ENCODE measurements at regions not wholly inside any gene's neighbourhood (a gene's known extent, or its start where the extent isn't known, plus 50 kb on each side); places are given as distances from the start of the nearest gene placed in this dataset.
A peak's percentile ranks its signal among the peaks of the same experiment; 100 is the strongest.
"Not testable (repeated sequence)": the region's sequence is repeated elsewhere in the genome, so short reads cannot be mapped to it uniquely, and the experiment has no call there.

DNA sequence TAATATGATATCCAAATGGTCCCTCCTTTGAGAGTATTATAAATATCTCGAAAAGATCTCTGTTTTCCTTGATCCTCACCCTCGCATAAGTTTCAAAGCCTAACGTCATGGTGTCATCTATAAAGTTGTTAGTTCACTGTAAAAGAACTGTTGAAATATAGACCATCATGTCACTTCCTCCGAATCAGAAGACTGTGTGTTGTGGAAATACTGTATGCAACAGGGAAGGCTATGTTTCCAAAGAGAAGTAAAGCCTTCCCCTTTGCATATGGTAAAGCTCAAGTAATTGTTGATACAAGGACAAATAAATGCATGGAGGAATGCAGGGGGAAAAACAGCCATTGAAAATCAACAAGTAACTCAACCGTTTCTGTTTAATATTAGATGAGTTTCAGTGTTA is 125.9 kb downstream of the ZNF365 start:
- DNase-seq = not testable (repeated sequence)

GRCh38 chr10:62501547-62501946 is 127.4 kb downstream of the ZNF365 start:
- peak; percentile 97 for DNase-seq

DNA sequence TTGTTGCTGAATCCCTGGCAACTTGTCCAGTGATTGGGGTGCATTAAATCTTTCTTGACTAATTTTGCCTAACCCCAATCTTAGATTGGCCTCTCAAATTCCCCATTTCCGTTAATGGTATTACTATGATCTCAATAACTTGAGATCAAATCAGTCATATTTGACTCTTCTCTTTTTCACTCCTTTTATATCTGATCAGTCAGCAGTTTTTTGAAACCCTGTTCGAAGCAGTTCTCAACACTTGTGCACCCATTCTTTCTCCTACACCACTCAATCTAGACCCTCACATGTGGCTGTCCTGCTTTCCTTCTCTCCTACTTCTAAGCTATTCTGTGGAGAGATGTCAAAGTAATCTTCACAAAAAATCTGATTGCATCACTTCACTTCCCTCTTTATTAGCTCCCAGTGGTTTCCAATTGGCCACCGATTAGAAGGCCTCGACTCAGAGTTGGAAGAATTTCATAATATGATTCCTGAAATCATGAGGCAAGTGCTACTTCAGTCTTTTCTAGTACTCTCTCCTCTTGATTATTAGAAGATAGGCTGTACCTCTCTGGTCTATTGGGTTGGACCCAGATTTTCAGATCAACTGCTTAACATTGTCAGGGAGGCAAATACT is 128.9 kb downstream of the ZNF365 start:
- peak; percentile 94 for DNase-seq

- peak; percentile 67 for DNase-seq
Observed at GRCh38 chr10:62503872-62504271, 129.7 kb downstream of the ZNF365 start.

GRCh38 chr10:62506371-62506770 is 132.2 kb downstream of the ZNF365 start:
- peak; percentile 54 for DNase-seq

DNA sequence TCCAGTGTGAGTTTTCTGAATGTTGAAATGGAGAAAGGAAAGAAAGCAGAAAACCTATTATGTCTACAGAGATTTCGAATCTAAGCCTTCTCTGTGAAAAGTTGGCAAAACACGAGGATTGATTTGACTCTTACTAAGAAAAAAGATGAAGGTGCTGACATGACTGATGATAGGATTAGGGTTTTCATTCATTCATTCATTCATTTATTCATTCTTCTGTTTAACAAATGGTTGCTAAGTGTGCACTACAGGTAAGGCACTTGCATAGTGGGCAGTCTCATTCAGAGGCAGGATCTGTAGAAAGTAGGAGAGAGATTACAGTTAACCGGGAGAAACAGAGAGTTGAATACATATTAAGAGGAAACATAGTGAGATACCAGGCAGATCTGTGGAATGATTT is 137.1 kb downstream of the ZNF365 start:
- no peak for DNase-seq

DNA sequence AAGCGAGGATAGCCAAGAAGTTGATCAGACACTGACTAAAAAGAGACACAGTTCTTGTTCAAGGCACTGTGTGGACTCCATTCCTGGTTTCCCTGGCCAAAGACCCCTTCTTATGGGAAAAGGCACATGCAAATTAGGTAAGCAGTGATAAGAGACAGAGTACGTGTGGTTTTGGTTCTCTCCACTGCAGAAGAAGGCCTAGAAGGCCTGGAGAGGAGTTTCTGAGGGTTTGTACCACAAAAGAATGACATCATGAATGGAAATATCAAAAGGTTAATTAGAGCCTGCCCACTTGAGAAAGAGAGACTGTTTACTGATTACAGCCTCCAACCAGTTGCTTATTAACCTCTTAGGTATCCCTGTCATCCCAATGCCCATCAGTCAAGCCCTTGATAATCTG is 137.5 kb downstream of the ZNF365 start:
- DNase-seq = no peak

DNA sequence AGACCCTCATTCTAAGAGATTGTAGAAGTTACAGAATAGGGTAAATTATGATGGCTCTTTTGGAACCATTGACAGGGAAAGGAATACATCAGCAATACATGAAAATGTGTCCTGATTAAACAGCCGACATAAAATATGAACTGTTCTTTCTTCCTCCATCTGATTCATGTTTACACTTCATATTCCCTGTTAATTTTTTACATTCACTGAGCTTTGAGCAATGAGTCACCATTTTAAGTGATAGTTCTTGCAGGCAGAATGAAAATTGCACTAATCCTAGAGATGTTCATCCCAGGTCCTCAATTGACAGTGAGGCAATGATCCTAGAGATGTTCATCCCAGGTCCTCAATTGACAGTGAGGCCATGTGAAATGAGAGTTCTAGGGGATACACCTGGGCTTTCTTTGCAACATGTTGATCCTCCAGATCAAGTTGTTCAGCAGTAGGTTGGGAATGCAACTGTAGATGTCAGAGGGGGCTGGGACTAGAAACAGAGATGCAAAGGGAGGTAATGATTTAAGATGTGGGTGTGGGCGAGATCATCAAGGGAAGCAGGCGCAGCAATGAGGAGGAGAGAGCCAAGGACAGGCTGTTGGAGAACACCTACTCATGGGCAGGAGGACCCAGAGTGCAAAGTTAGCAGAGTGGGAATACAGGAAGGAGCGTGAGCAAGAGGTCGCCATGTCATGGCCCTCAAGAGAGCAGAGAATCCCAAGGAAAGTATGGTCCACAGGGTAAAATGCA is 138.7 kb downstream of the ZNF365 start:
- DNase-seq = no peak

DNA sequence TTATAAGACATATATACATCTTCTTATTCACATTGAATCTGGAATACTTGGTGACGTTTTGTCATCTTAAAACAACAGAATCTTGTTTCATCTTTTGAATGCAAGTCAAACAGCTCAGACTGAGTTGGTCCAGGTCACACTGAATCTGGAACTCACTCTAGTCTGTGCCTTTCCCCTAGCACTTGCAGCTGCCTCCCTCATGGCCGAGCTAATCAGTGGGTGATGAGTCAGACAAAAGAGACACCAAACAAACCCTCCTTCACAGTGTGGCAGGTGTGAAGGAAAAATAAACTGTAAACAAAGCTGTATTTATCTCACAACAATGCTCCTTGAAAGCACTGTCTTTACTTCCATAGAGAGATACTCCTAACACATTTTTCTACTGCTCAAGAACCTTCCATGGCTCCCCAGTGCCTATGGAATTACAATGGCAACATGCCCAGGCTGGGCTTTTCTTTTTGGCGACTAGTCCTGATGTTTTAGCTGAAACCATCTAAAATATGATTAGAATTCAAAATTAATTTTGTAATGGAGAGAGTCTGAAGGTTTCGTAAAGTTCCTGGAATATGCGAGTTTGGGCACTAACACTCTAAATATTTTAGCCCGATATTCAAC is 140.0 kb downstream of the ZNF365 start:
- no peak for DNase-seq

DNA sequence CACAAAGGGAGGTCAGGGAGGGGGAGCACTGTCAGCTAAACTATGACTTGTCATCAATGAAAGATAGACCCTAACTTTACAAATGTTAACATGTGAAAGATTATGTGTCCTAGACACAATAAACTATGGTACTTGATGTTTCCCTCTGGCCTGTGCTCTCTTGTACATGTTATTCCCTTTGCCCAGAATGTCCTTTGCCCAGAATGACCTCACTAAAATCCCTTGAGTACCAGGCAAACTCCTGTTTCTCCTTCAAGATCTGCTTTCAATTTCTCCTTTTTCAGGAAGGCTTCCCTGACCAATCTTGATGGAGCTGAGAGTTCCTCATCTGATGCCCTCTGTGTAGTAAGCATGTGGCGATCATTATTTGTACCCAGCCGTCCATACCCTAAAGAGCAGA is 143.1 kb downstream of the ZNF365 start:
- peak; percentile 27 for DNase-seq

DNA sequence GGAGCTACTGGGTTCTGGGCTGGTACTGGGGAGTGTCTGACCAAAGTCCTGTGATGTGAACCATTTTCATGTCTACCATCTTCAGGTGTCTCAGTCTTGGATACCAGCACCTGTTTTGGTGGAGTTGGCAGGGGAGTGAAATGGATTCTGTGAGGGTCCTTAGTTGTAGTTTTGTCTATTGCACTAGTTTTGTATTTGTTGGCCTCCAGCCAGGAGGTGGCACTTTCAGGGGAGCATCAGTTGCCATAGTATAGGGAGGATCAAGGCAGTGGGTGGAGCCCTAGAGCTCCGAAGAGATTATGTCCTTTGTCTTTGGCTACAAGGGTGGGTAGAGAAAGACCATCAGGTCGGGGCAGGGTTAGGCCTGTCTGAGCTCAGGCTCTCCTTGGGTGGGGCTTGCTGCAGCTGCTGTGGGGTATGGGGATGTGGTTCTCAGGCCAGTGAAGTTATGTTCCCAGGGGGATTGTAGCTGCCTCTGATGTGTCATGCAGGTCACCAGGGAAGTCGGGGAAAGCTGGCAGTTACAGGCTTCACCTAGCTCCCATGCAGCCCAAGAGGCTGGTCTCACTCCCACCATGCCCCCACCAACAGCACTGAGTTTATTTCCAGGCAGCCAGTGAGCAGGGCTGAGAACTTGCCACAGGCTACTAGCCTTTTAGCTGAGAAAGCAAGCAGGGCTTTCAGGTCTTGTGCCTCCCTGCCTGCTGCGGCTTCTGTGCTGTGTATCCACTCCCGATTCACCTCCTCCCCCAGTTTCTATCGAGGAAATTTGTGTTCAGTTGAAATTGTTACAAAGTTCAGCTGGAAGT is 153.1 kb downstream of the ZNF365 start:
- no peak for DNase-seq

- DNase-seq = peak; percentile 61
Observed at GRCh38 chr10:62528441-62528840, 154.3 kb downstream of the ZNF365 start.

DNA sequence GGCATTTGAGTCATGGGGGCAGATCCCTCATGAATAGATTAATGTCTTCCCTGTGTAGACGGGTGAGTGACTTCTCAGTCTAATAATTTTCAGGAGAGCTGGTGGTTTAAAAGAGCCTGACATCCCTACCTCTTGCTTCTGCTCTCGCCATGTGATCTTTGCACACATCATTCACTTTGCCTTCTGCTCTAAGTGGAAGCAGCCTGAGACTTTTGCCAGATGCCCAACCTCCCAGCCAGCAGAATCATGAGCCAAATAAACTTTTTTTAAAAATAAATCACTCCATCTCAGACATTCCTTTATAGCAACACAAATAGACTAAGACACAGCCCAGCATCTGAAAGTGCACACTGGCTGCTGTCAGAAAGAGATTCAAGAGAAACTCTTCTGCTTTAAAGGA is 155.2 kb downstream of the ZNF365 start:
- DNase-seq = no peak

- peak; percentile 51 for DNase-seq
Observed at GRCh38 chr10:62534031-62534430, 159.9 kb downstream of the ZNF365 start.

DNA sequence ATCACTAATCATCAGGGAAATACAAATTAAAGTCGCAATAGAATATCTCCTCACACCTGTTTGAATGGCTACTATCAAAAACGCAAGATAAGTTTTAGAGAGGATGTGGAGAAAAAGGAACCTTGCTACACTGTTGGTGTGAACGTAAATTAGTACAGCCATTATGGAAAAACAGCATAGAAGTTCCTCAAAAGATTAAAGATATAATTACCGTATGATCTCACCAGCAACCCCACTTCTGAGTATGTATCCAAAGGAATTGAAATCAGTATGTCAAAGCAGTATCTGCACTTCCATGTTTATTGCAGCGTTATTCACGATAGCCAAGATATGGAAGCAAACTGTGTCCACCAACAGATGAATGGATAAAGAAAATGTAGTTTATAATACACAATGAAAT is 164.4 kb downstream of the ZNF365 start:
- peak; percentile 60 for DNase-seq

DNA sequence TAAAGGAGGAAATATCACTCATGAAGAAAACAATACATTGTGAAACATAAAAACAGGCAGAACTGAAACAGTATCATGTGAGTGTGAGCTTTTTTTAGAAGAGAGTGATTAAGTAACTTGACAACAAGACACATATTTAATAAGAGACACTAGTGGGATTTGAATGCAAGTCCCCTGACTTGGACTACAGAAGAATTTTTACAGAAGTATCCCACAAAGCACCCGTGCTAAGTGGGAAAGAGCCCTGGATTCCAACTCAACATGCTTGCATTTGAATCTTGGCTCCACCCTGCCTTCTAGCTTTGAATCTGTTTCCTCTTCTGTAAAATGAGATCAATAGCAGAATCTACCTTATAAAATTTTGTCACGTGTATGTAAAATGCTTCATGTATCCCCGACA is 166.2 kb downstream of the ZNF365 start:
- peak; percentile 89 for DNase-seq

DNA sequence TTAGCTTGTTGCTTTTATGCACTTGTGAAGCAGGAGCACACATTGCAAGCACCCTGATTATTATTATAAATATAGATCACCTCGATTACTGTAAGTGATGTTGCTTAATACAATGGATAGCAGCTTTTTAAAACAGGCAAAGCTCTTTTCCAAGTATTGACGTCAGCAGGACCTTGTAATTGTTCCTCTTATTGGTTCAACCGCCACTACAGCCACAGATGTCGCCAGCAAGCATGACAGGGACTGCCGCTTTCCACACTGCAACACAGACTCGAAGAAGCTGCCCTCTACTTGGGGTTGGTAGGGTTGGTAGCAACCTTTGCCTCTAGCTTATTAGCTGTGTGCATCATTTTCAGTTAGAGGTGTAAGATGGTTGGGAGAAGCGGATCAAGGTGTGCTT is 167.6 kb downstream of the ZNF365 start:
- peak; percentile 97 for DNase-seq

DNA sequence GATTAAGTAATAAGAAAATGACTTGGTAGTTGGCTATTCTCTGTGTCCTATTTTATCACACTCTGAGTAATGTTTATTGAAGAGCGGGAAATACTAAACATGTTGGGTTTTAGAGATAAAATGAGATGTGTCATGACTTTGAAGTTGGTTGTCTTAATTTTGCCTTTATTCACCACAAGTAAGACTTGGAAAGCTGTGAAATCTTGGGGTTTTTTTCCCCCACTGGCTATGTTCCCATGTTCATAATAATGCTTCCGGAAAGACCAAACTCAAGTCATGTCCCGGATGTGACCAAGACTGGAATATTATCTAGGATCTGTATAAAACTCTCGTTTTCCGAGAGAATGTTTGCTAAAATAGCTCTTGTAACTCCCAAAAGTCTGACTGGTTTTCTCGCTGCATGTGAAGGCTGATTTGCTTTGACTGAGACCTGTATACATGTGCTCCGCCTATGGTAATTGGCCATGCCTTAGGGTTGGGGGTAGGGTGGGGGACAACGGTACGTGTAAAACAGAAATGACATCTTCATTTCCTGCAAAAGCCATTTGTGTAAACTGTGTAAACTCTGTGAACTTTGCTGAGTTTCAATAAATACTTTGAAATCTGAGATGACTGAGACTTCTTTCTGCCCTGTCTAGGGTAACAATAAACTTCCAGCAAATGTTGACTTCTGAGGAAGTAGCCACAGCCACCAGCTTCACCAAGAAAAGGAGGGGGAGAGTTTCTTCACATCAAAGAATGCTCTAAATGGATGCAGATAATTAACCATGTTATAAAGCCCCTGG is 169.6 kb downstream of the ZNF365 start:
- DNase-seq = no peak

DNA sequence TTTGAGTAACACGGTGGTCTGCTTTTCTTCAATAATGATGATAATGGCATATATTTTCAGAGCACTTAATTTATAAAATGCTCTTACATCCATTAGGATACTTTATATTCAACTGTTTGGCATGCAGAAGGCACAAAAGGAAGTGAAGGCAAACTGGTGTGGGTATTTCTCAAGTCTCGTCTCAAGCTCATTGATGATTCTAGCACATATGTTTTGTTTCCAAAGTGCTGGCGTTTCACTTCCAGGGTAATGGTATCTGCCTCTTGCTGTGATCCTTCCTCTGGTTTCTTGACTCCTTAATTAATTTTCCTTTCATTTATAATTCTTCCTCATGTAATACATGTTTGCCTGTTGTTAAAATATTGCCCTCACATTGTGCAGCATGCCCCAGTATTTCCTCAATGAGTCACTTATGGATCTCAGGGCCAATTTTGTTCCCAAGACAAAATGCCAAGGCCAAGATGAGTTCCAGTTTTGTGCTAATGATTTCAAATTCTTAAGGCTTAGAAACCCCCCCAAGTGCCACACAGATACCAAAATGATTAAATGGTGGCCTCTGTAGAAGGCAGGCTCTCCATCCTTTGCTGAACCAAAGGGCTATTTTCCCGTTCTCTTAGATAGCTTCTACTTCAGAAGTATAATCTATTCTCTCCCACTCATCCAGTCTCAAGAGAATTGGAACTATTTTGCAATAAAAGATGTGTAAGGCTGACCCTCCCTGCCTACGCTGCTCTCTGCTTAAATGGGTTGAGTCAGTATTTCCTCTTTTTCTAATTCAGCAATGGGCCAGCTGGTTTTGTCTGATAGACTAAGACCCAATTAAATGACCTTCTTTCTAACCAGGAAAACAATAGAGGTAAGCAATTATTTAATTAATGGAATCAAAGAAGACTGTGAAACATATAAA is 171.2 kb downstream of the ZNF365 start:
- peak; percentile 99 for DNase-seq

- DNase-seq = no peak
Observed at GRCh38 chr10:62548686-62549085, 174.5 kb downstream of the ZNF365 start.

DNA sequence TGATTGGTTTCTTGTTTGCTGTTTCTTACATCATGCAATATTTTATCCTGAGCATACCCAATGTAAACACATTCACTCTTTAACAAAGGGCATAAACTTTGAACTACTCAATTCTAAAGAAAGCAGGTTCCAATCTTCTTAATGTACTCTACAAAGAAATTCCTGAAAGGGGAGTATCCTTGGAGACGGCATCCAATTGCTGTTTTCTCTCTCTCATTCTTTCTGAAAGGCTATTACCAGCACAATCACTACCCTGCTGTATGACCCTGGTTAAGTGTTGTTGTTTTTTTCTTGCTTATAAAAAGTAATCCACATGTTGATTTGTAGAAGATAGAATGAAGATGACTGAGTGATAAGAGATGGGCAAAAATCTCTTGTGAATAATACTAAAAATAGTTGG is 176.0 kb downstream of the ZNF365 start:
- DNase-seq = no peak

Data from inflammatory macrophage treated with lipopolysaccharide for 4 hours (primary cell).